ENCODE measurements at regions not wholly inside any gene's neighbourhood (a gene's known extent, or its start where the extent isn't known, plus 50 kb on each side); places are given as distances from the start of the nearest gene placed in this dataset.

DNA sequence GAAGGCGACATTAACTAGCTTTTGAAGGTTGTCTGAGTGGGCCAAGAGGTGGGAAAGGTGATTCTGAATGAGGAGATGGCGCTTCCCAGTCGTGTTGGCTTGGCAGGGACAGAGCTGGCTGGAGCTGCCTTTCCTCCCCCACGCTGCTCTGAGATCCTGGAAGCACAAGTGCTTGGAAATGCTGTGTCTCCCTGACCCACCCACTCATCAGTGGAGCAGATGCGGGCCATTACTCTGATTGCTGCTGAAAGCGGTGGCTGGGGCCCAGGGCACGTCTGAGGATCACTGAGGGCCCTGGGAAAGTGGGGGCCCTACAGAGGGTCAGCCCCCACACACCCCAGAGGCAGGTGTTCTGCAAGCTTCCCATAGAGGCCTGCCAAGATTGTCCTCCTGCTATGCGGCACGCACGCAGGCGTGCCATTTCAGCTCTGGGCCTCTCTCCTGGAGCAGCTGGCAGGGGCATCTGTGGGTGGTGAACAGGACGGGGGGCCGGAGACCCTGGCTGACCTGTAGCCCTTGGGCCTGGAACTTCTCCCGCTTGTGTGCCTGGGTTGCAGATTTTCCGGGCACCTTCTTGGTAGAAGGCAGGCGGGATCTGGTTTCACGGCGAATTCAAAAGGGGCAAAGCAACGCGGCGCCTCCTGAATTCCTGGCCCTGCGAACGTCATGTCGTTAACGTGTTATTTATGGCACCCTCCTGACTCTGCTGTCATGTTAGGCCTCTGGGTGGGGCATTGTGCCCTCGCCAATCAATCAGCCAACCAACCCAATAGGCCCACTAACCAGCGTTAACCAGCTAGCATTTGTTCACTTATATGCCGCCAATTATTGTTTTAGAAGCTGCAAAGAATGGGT, 133.8 kb upstream of the TBX3 start:
- no peak for TF ChIP-seq POLR2A (IDR thresholded peaks at IDR 0.05; ENCODE audit: low read depth, low read length)
- TF ChIP-seq CTCF (IDR thresholded peaks at IDR 0.05; ENCODE audit: extremely low read depth in 1 of 2, insufficient read depth in 1 of 2, low read depth in 1 of 2, low read length in 2 of 2): no peak
- TF ChIP-seq, protein P1, sequence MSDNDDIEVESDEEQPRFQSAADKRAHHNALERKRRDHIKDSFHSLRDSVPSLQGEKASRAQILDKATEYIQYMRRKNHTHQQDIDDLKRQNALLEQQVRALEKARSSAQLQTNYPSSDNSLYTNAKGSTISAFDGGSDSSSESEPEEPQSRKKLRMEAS (IDR thresholded peaks at IDR 0.05; ENCODE audit: insufficient read depth, insufficient read length): no peak
- TF ChIP-seq EZH2 (IDR thresholded peaks at IDR 0.05; ENCODE audit: borderline replicate concordance, low read depth, low read length, severe bottlenecking): no peak
- TF ChIP-seq POLR2AphosphoS5 (IDR thresholded peaks at IDR 0.05; ENCODE audit: insufficient read depth, low read depth, low read length): no peak
- no peak for TF ChIP-seq FOS (IDR thresholded peaks at IDR 0.05; ENCODE audit: borderline replicate concordance, insufficient read depth, low read length)
- TF ChIP-seq JUN (IDR thresholded peaks at IDR 0.05; ENCODE audit: borderline replicate concordance, insufficient read depth, insufficient read length, low read depth): no peak
- TF ChIP-seq MYC (IDR thresholded peaks at IDR 0.05; ENCODE audit: low read depth, low read length): no peak

Data from endothelial cell of umbilical vein (primary cell).